ENCODE measurements at regions not wholly inside any gene's neighbourhood (a gene's known extent, or its start where the extent isn't known, plus 50 kb on each side); places are given as distances from the start of the nearest gene placed in this dataset.

GRCh38 chr17:33976831-33977230, 278.3 kb upstream of the CCL2 start:
- ChIA-PET CTCF (no interaction called here), POLR2A (no interaction called here)
- Mint-ChIP-seq H3K4me1 (no peaks in the 10 kb centered on the region), H3K9me3 (no peaks in the 10 kb centered on the region), H3K4me3 (no peak overlapping the region), H3K36me3 (ENCODE audit: low read depth) (no peaks in the 10 kb centered on the region), H3K27ac (no peak overlapping the region), H3K27me3 (peaks cover under 1% of the 10 kb centered on the region)
- intact Hi-C loops (cut with micrococcal nuclease): no loop called here
- TF ChIP-seq CTCF (IDR thresholded peaks at IDR 0.05): no peak
- no peak for ATAC-seq (ENCODE audit: low read depth)
- no peak for DNase-seq

- no peaks in the 10 kb centered on the region for H3K4me1 Mint-ChIP-seq
- no peaks in the 10 kb centered on the region for H3K27me3 Mint-ChIP-seq
- no peaks in the 10 kb centered on the region for H3K9me3 Mint-ChIP-seq
- intact Hi-C loops (cut with micrococcal nuclease): no loop called here
- ChIA-PET CTCF (no interaction called here), POLR2A (no interaction called here)
- no peak for DNase-seq
- TF ChIP-seq CTCF (IDR thresholded peaks at IDR 0.05): no peak
- H3K36me3 Mint-ChIP-seq (ENCODE audit: low read depth): no peaks in the 10 kb centered on the region
- no peak for ATAC-seq (ENCODE audit: low read depth)
- H3K4me3 Mint-ChIP-seq: no peak overlapping the region
- H3K27ac Mint-ChIP-seq: no peak overlapping the region
Measured at GRCh38 chr17:33977729-33978514, 277.2 kb upstream of the CCL2 start.

GRCh38 chr17:33978889-33979288, 276.2 kb upstream of the CCL2 start:
- no peaks in the 10 kb centered on the region for H3K36me3 Mint-ChIP-seq (ENCODE audit: low read depth)
- no peaks in the 10 kb centered on the region for H3K4me1 Mint-ChIP-seq
- DNase-seq (no peak), ATAC-seq (ENCODE audit: low read depth) (no peak)
- no peak for TF ChIP-seq CTCF (IDR thresholded peaks at IDR 0.05)
- H3K4me3 Mint-ChIP-seq: no peak overlapping the region
- CTCF ChIA-PET: no interaction called here
- no peak overlapping the region for H3K27ac Mint-ChIP-seq
- intact Hi-C loops (cut with micrococcal nuclease): no loop called here
- no peaks in the 10 kb centered on the region for H3K9me3 Mint-ChIP-seq
- no peaks in the 10 kb centered on the region for H3K27me3 Mint-ChIP-seq
- POLR2A ChIA-PET: no interaction called here

- ATAC-seq (ENCODE audit: low read depth) (no peak), DNase-seq (no peak)
- TF ChIP-seq CTCF (IDR thresholded peaks at IDR 0.05): no peak
- Mint-ChIP-seq H3K27ac (no peak overlapping the region), H3K27me3 (no peaks in the 10 kb centered on the region), H3K4me3 (no peak overlapping the region), H3K4me1 (no peaks in the 10 kb centered on the region), H3K36me3 (ENCODE audit: low read depth) (no peaks in the 10 kb centered on the region), H3K9me3 (no peaks in the 10 kb centered on the region)
- intact Hi-C loops (cut with micrococcal nuclease): no loop called here
- POLR2A ChIA-PET: no interaction called here
- CTCF ChIA-PET: no interaction called here
Measured at GRCh38 chr17:33980193-33980592, 274.9 kb upstream of the CCL2 start.

- Mint-ChIP-seq H3K36me3 (ENCODE audit: low read depth) (no peaks in the 10 kb centered on the region), H3K27me3 (no peaks in the 10 kb centered on the region), H3K4me1 (no peaks in the 10 kb centered on the region), H3K9me3 (no peaks in the 10 kb centered on the region), H3K27ac (no peak overlapping the region), H3K4me3 (no peak overlapping the region)
- TF ChIP-seq CTCF (IDR thresholded peaks at IDR 0.05): no peak
- ATAC-seq (ENCODE audit: low read depth) (no peak), DNase-seq (no peak)
- POLR2A ChIA-PET: no interaction called here
- intact Hi-C loops (cut with micrococcal nuclease): no loop called here
- CTCF ChIA-PET: no interaction called here
Measured at GRCh38 chr17:33981711-33982601, 273.1 kb upstream of the CCL2 start.

Measured in activated B cell treated with CpG ODN at 0.5 μM for 24 hours (primary cell).